ENCODE measurements at regions not wholly inside any gene's neighbourhood (a gene's known extent, or its start where the extent isn't known, plus 50 kb on each side); places are given as distances from the start of the nearest gene placed in this dataset.
A peak's percentile ranks its signal among the peaks of the same experiment; 100 is the strongest.

- H4K8ac ChIP-seq (ENCODE audit: low read length), result no peak overlapping the region
- H2AK5ac ChIP-seq (ENCODE audit: low read length, severe bottlenecking), result no peak overlapping the region
- no peak overlapping the region for H3K4ac ChIP-seq (ENCODE audit: low read depth in 1 of 2, low read length in 2 of 2)
- no peak overlapping the region for H2BK15ac ChIP-seq (ENCODE audit: low read depth, poor library complexity, severe bottlenecking)
- no peaks in the 10 kb centered on the region for H3K27me3 ChIP-seq (ENCODE audit: control insufficient read depth in 1 of 2, insufficient read depth in 1 of 2, low read length in 2 of 2)
- no peak overlapping the region for H4K91ac ChIP-seq (ENCODE audit: low read length)
- no peak overlapping the region for H2AFZ ChIP-seq (ENCODE audit: low read depth, low read length)
- H3K27ac ChIP-seq (ENCODE audit: low read length, poor library complexity, severe bottlenecking), result no peak overlapping the region
- H3K9ac ChIP-seq (ENCODE audit: low read length), result no peak overlapping the region
- H3K36me3 ChIP-seq (ENCODE audit: control insufficient read depth in 1 of 2, insufficient read depth in 2 of 2, low read depth in 1 of 2, low read length in 2 of 2), result no peaks in the 10 kb centered on the region
- H2BK12ac ChIP-seq (ENCODE audit: low read length in 2 of 2), result no peak overlapping the region
- no peaks in the 10 kb centered on the region for H3K4me1 ChIP-seq (ENCODE audit: control insufficient read depth, insufficient read depth, low read depth, low read length)
- H3K14ac ChIP-seq (ENCODE audit: low read length in 2 of 2), result no peak overlapping the region
- H3K18ac ChIP-seq (ENCODE audit: low read depth in 1 of 2, low read length in 2 of 2), result no peak overlapping the region
- no peaks in the 10 kb centered on the region for H3K9me3 ChIP-seq (ENCODE audit: control insufficient read depth, low read length)
- no peak for DNase-seq
- no peak overlapping the region for H2BK120ac ChIP-seq (ENCODE audit: low read depth, low read length)
- WGBS, result no CpG with 5 or more reads among the region's 1 CpG
- H3K4me2 ChIP-seq (ENCODE audit: low read length, poor library complexity, severe bottlenecking), result no peak overlapping the region
- H3K79me1 ChIP-seq (replicated peaks; ENCODE audit: low read length, poor library complexity, severe bottlenecking), result no peaks in the 10 kb centered on the region
- no peak overlapping the region for H3K23ac ChIP-seq (ENCODE audit: low read length in 2 of 2)
- no peak overlapping the region for H2BK5ac ChIP-seq (ENCODE audit: low read depth, low read length, poor library complexity, severe bottlenecking)
- no peak overlapping the region for H3K4me3 ChIP-seq (ENCODE audit: insufficient read depth in 1 of 2, low read depth in 1 of 2, low read length in 2 of 2)
Observed at GRCh38 chr12:47314996-47315395, 235.2 kb upstream of the AMIGO2 start.

GRCh38 chr12:47312808-47313426 is 233.2 kb upstream of the AMIGO2 start:
- H3K4me1 ChIP-seq (ENCODE audit: control insufficient read depth, insufficient read depth, low read depth, low read length), result no peaks in the 10 kb centered on the region
- H3K9ac ChIP-seq (ENCODE audit: low read length), result no peak overlapping the region
- H3K23ac ChIP-seq (ENCODE audit: low read length in 2 of 2), result no peak overlapping the region
- no peak overlapping the region for H2BK15ac ChIP-seq (ENCODE audit: low read depth, poor library complexity, severe bottlenecking)
- H3K4ac ChIP-seq (ENCODE audit: low read depth in 1 of 2, low read length in 2 of 2), result no peak overlapping the region
- H3K18ac ChIP-seq (ENCODE audit: low read depth in 1 of 2, low read length in 2 of 2), result no peak overlapping the region
- H3K9me3 ChIP-seq (ENCODE audit: control insufficient read depth, low read length), result no peaks in the 10 kb centered on the region
- no peak overlapping the region for H4K8ac ChIP-seq (ENCODE audit: low read length)
- no peaks in the 10 kb centered on the region for H3K27me3 ChIP-seq (ENCODE audit: control insufficient read depth in 1 of 2, insufficient read depth in 1 of 2, low read length in 2 of 2)
- DNase-seq, result no peak
- H2BK5ac ChIP-seq (ENCODE audit: low read depth, low read length, poor library complexity, severe bottlenecking), result no peak overlapping the region
- H2BK120ac ChIP-seq (ENCODE audit: low read depth, low read length), result no peak overlapping the region
- no peak overlapping the region for H3K4me3 ChIP-seq (ENCODE audit: insufficient read depth in 1 of 2, low read depth in 1 of 2, low read length in 2 of 2)
- no peak overlapping the region for H2BK12ac ChIP-seq (ENCODE audit: low read length in 2 of 2)
- H3K4me2 ChIP-seq (ENCODE audit: low read length, poor library complexity, severe bottlenecking), result no peak overlapping the region
- no peak overlapping the region for H2AFZ ChIP-seq (ENCODE audit: low read depth, low read length)
- H3K27ac ChIP-seq (ENCODE audit: low read length, poor library complexity, severe bottlenecking), result peak overlapping the region; percentile 32
- no peaks in the 10 kb centered on the region for H3K36me3 ChIP-seq (ENCODE audit: control insufficient read depth in 1 of 2, insufficient read depth in 2 of 2, low read depth in 1 of 2, low read length in 2 of 2)
- WGBS, result 98% methylated on average over 3 of the region's 3 CpGs
- H3K79me1 ChIP-seq (replicated peaks; ENCODE audit: low read length, poor library complexity, severe bottlenecking), result no peaks in the 10 kb centered on the region
- H2AK5ac ChIP-seq (ENCODE audit: low read length, severe bottlenecking), result no peak overlapping the region
- H3K14ac ChIP-seq (ENCODE audit: low read length in 2 of 2), result no peak overlapping the region
- H4K91ac ChIP-seq (ENCODE audit: low read length), result no peak overlapping the region

- Histone ChIP-seq H2BK12ac (ENCODE audit: low read length in 2 of 2) (no peak overlapping the region), H2BK15ac (ENCODE audit: low read depth, poor library complexity, severe bottlenecking) (no peak overlapping the region), H3K27me3 (ENCODE audit: control insufficient read depth in 1 of 2, insufficient read depth in 1 of 2, low read length in 2 of 2) (no peaks in the 10 kb centered on the region), H3K18ac (ENCODE audit: low read depth in 1 of 2, low read length in 2 of 2) (no peak overlapping the region), H2AFZ (ENCODE audit: low read depth, low read length) (no peak overlapping the region), H3K4me3 (ENCODE audit: insufficient read depth in 1 of 2, low read depth in 1 of 2, low read length in 2 of 2) (no peak overlapping the region), H2BK120ac (ENCODE audit: low read depth, low read length) (no peak overlapping the region), H3K9ac (ENCODE audit: low read length) (no peak overlapping the region), H3K14ac (ENCODE audit: low read length in 2 of 2) (no peak overlapping the region), H3K9me3 (ENCODE audit: control insufficient read depth, low read length) (no peaks in the 10 kb centered on the region), H4K8ac (ENCODE audit: low read length) (no peak overlapping the region), H3K4me2 (ENCODE audit: low read length, poor library complexity, severe bottlenecking) (no peak overlapping the region), H3K27ac (ENCODE audit: low read length, poor library complexity, severe bottlenecking) (no peak overlapping the region), H3K79me1 (replicated peaks; ENCODE audit: low read length, poor library complexity, severe bottlenecking) (no peaks in the 10 kb centered on the region), H2AK5ac (ENCODE audit: low read length, severe bottlenecking) (no peak overlapping the region), H2BK5ac (ENCODE audit: low read depth, low read length, poor library complexity, severe bottlenecking) (no peak overlapping the region), H3K36me3 (ENCODE audit: control insufficient read depth in 1 of 2, insufficient read depth in 2 of 2, low read depth in 1 of 2, low read length in 2 of 2) (no peaks in the 10 kb centered on the region), H3K23ac (ENCODE audit: low read length in 2 of 2) (no peak overlapping the region), H3K4me1 (ENCODE audit: control insufficient read depth, insufficient read depth, low read depth, low read length) (no peaks in the 10 kb centered on the region), H4K91ac (ENCODE audit: low read length) (no peak overlapping the region), H3K4ac (ENCODE audit: low read depth in 1 of 2, low read length in 2 of 2) (no peak overlapping the region)
- DNase-seq, result no peak
- WGBS, result 100% methylated on average over 1 of the region's 1 CpG
Observed at GRCh38 chr12:47312147-47312546, 232.4 kb upstream of the AMIGO2 start.

- Histone ChIP-seq H2BK15ac (ENCODE audit: low read depth, poor library complexity, severe bottlenecking) (no peak overlapping the region), H2BK120ac (ENCODE audit: low read depth, low read length) (no peak overlapping the region), H3K4me1 (ENCODE audit: control insufficient read depth, insufficient read depth, low read depth, low read length) (peaks cover 2% of the 10 kb centered on the region), H3K4me3 (ENCODE audit: insufficient read depth in 1 of 2, low read depth in 1 of 2, low read length in 2 of 2) (no peak overlapping the region), H3K36me3 (ENCODE audit: control insufficient read depth in 1 of 2, insufficient read depth in 2 of 2, low read depth in 1 of 2, low read length in 2 of 2) (no peaks in the 10 kb centered on the region), H3K18ac (ENCODE audit: low read depth in 1 of 2, low read length in 2 of 2) (no peak overlapping the region), H4K8ac (ENCODE audit: low read length) (no peak overlapping the region), H2AFZ (ENCODE audit: low read depth, low read length) (no peak overlapping the region), H3K27ac (ENCODE audit: low read length, poor library complexity, severe bottlenecking) (no peak overlapping the region), H3K27me3 (ENCODE audit: control insufficient read depth in 1 of 2, insufficient read depth in 1 of 2, low read length in 2 of 2) (no peaks in the 10 kb centered on the region), H3K9me3 (ENCODE audit: control insufficient read depth, low read length) (no peaks in the 10 kb centered on the region), H3K4ac (ENCODE audit: low read depth in 1 of 2, low read length in 2 of 2) (no peak overlapping the region), H2AK5ac (ENCODE audit: low read length, severe bottlenecking) (no peak overlapping the region), H3K14ac (ENCODE audit: low read length in 2 of 2) (no peak overlapping the region), H3K79me1 (replicated peaks; ENCODE audit: low read length, poor library complexity, severe bottlenecking) (no peaks in the 10 kb centered on the region), H2BK5ac (ENCODE audit: low read depth, low read length, poor library complexity, severe bottlenecking) (no peak overlapping the region), H3K4me2 (ENCODE audit: low read length, poor library complexity, severe bottlenecking) (no peak overlapping the region), H2BK12ac (ENCODE audit: low read length in 2 of 2) (no peak overlapping the region), H3K23ac (ENCODE audit: low read length in 2 of 2) (no peak overlapping the region), H3K9ac (ENCODE audit: low read length) (no peak overlapping the region), H4K91ac (ENCODE audit: low read length) (no peak overlapping the region)
- no peak for DNase-seq
- WGBS, result 88% methylated on average over 3 of the region's 4 CpGs
Observed at GRCh38 chr12:47311568-47311967, 231.8 kb upstream of the AMIGO2 start.
